HG02759 (cell line): ENCODE measurements at regions not wholly inside any gene's neighbourhood (a gene's known extent, or its start where the extent isn't known, plus 50 kb on each side); places are given as distances from the start of the nearest gene placed in this dataset.
"Not testable (repeated sequence)": the region's sequence is repeated elsewhere in the genome, so short reads cannot be mapped to it uniquely, and the experiment has no call there.

Experiments
- ATAC-seq: cut with Tn5 transposase; IDR thresholded peaks from one replicate; pipeline ENCODE4 v1.9.1; 2021; ENCODE audit warnings: mild to moderate bottlenecking, moderate library complexity; ENCODE audit not compliant: unreplicated experiment

- ATAC-seq, result no peak
These were observed 522.2 kb upstream of the NR3C2 start for GRCh38 chr4:148964456-148964855.

GRCh38 chr4:148962539-148963290, 520.5 kb upstream of the NR3C2 start:
- no peak for ATAC-seq

- no peak for ATAC-seq
These were observed 519.3 kb upstream of the NR3C2 start for GRCh38 chr4:148961526-148961925.

GRCh38 chr4:148958317-148958716, 516.1 kb upstream of the NR3C2 start:
- ATAC-seq, result no peak

- ATAC-seq, result no peak
These were observed 513.5 kb upstream of the NR3C2 start for GRCh38 chr4:148955564-148956297.

GRCh38 chr4:148954011-148954749, 512.0 kb upstream of the NR3C2 start:
- ATAC-seq, result no peak

DNA sequence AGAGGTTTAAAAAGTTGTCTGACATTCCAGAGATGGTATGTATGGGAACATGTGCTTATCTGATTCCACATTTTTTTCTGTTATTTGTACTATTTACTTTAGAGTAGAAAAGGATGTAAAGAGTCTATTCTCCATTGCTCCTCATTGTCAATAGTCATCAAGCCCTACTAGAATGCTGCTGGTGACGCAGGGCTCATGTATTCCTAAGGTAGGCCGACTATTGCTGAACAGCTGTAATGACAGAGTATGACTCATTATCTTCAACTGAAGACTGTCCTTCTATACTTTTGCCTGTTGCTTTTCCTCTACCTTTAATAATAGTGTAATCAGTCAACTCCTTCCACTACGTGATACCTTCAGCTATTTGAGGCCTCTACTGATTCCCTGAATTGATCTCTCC, 509.1 kb upstream of the NR3C2 start:
- no peak for ATAC-seq

- ATAC-seq, result no peak
These were observed 504.1 kb upstream of the NR3C2 start for GRCh38 chr4:148946271-148946670.

DNA sequence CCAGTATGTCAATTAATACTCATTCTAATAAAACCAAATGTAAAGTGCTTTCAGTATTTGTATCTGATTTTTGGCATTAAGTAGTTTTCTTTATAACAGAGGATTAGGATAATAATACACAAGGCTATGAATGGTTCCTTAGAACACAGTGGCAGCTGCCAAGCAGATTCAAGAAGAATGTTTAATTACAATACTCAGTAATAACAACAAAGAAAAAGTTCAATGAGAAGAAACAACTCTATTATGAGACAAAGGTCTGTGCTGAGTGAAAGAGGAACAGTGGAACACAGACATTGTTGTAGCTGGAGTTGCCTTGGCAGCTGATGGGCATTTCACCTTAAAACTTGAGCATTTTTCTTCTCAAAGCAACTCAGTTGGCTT, 502.6 kb upstream of the NR3C2 start:
- no peak for ATAC-seq

GRCh38 chr4:148944136-148944838, 502.1 kb upstream of the NR3C2 start:
- ATAC-seq, result no peak

DNA sequence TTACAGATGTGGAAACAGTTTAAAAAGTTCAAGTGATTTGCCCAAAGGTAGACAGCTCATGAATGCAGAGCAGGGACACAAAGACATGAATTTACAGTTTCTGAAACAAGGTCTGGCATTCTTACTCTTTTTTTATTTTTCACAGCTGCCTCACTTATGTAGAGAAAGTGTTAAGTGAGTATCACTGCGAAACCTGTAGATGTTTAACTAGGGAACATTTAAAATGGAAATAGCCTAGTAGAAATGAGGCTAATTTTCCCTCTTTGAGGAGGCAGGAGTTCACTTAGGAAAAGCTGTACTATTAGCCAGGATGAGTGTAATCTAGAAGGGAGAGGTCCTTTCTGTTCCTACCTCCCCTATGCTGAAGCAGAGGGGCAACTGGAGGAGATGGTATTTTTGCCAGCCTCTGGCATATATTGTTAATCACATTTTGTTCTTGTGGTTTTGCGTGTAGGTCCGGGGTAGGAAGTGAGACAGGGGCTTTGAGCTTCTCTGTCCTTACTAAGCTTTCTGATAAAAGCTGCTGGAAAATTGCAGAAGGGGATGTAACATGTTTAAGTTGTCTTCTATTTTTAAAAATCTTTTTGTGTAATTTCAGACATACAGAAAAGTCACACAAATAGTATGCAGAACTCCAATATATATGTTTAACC, 492.8 kb upstream of the NR3C2 start:
- no peak for ATAC-seq

- ATAC-seq, result no peak
These were observed 484.4 kb upstream of the NR3C2 start for GRCh38 chr4:148926276-148927260.

DNA sequence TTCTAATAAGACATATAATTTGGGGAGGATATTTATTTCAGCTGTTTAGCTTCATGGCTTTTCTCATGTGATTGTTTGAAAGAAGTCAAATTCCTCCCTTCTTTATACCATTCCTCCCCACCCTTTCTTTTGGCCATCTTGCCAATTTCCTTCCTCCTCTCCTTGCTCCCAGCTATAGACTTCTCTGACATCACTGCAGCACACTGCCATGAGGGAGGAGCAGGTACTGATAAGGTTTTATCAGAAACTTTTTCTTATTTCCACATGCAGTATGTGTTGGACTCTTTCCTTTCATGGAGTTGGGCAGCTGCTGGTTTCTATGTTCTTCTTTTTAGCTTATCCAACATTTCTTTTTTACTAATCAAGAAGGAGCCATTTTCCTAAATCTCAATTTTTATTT, 481.7 kb upstream of the NR3C2 start:
- no peak for ATAC-seq

DNA sequence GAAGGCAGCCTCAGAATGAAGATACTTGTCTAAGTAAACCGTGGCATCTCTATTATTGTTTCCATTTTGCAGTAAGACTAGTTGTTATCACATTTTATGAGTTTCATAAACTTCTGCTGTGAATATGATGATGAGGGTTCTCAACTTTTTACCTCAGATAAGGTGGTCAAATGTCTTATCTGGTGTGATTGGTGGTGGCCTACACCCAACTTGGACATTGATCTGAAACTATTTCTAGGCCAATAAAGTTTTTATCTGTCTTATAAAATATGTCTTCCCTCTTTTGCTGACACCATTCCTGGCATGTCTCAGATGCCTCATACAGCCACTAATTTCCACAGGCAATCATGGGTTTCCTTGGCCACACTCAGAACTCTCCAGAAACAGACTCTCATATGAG, 480.3 kb upstream of the NR3C2 start:
- ATAC-seq, result no peak

DNA sequence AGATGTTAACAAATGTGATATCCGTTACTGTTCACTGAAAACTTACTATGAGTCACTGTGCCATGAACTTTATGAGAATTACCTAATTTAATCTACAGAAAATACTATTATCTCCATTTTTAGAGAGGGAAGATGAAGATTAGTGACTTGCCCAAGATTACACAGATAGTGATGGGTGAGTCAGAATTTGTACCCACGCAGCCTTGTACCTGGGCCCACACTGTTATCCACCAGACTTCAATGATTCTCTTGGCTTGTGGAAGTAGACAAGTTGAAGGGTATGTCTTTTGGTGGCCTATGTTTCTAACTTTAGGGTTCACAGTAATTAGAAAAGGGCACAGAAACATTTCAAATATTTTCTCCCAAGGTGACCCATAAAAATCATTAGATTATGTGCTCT, 472.5 kb upstream of the NR3C2 start:
- no peak for ATAC-seq

- ATAC-seq, result no peak
These were observed 472.1 kb upstream of the NR3C2 start for GRCh38 chr4:148914301-148914700.

DNA sequence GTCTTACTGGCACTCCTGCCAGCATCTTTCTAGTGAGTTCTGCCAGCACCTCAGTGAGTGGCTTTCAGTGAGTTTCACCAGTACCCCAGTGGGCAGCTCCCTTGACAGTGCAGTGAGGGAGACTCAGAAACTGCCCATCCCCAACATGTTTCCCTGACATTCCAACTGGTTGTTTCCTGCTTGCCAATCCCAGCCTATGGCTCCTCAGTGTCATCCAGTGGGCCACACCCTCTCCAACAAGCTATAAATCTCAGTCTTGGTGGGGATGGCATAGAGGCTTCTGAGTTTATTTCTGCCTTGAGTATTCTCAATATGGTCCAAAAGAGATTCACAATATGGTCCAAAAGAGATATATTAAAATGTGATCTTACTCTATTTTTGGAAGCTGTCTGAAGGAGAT, 461.2 kb upstream of the NR3C2 start:
- no peak for ATAC-seq

DNA sequence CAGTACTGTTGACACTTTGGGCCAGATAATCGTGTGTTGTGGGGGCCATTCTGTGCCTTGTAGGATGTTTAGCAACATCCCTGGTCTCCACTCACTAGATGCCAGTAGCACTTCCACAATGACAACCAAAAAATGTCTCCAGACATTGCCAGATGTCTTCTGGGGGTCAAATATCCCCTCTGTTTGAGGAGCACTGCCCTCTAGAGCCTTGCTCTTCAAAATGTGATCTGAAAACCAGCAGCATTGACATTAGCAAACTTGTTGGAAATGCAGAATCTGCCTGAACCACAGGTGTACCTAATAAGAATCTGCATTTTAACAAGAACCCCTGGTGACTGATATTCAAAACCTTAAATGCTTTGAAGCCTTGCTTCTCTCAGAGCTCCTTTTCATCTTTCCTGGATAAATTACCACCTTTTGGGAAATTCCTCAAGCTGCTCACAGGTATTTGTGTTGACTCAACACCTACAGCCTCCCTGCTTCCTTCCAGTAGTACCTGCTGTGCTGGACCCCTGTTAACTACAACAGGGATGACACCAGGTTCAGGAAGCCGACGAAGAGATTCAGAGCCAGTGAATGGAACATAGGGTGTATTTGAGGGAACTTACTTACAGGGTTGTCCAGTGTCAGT, 459.0 kb upstream of the NR3C2 start:
- no peak for ATAC-seq

DNA sequence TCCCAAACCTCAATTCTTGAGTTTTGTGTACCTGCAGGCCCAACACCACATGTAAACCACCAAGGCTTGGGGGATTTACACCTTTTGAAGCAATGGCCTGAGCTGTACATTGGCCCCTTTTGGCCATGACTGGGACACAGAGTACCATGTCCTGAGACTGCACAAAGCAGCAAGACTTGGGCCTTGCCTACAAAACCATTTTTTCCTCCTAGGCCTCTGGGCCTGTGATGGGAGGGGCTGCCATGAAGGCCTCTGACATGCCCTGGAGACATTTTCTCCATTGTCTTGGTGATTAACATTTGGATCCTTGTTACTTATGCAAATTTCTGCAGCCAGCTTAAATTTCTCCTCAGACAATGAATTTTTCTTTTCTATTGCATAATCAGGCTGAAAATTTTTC, 455.9 kb upstream of the NR3C2 start:
- ATAC-seq, result not testable (repeated sequence)
